ENCODE measurements at regions not wholly inside any gene's neighbourhood (a gene's known extent, or its start where the extent isn't known, plus 50 kb on each side); places are given as distances from the start of the nearest gene placed in this dataset.

- Histone ChIP-seq H3K36me3 (no peaks in the 10 kb centered on the region), H3K27ac (no peak overlapping the region), H3K27me3 (no peaks in the 10 kb centered on the region), H3K9me3 (no peaks in the 10 kb centered on the region), H3K4me3 (no peak overlapping the region), H3K4me1 (no peaks in the 10 kb centered on the region)
- in situ Hi-C loops (cut with MboI; ENCODE audit: low pct_ligation_motif_present in 1 of 4, low pct_unique_long_range_greater_than_20kb in 1 of 4, low sequenced_read_pairs in 3 of 4), result no loop called here
- TF ChIP-seq EP300 (IDR thresholded peaks at IDR 0.05; ENCODE audit: low read depth), result no peak
- WGBS, 2 donors (ENCODE audit: low coverage in 1 of 2), result 40 to 70% methylated on average over 3 to 9 of the region's 9 CpGs
- intact Hi-C loops (cut with DNase I; ENCODE audit: low total_unique reads), result no loop called here
- no peak for DNase-seq
Observed at GRCh38 chr14:61211476-61212255, 69.5 kb downstream of the TMEM30B start.

DNA sequence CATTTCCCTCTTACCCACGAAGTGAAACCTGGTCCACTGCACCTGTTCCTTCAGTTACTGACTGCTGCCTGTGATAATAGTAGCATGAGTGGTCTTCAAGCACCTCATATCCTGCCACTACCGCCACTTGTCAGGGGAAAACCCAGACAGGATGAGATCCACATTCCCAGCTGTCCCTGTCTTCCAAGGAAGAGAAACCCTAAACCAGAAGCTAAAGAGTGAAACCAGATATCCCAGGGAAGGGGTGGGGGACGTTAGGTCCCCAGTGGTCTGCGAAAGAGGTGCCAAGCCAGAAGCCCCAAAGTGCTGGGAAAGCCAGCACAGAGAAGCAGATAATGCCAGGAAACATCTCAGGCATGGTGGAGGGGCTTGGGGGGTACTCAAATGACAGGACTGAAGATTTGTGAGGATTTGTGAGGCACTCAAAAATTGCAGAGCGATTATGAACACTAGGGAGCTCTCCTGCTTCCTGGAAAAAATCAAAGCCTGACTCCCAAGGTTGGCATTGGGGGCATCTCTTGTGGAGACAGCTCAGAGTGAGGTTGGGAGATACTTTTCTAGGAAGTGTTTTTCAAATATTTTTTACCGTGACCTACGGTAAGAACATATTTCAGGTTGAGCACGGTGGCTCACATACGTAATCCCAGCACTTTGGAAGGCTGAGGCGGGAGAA lies 77.9 kb downstream of the TMEM30B start:
- Histone ChIP-seq H3K27me3 (no peaks in the 10 kb centered on the region), H3K27ac (no peak overlapping the region), H3K4me1 (no peaks in the 10 kb centered on the region), H3K4me3 (no peak overlapping the region), H3K36me3 (no peaks in the 10 kb centered on the region), H3K9me3 (no peaks in the 10 kb centered on the region)
- intact Hi-C loops (cut with DNase I; ENCODE audit: low total_unique reads), result no loop called here
- in situ Hi-C loops (cut with MboI; ENCODE audit: low pct_ligation_motif_present in 1 of 4, low pct_unique_long_range_greater_than_20kb in 1 of 4, low sequenced_read_pairs in 3 of 4), result no loop called here
- no peak for TF ChIP-seq CTCF (IDR thresholded peaks at IDR 0.05)
- TF ChIP-seq POLR2AphosphoS5 (IDR thresholded peaks at IDR 0.05), result no peak
- TF ChIP-seq EP300 (IDR thresholded peaks at IDR 0.05; ENCODE audit: low read depth), result no peak
- TF ChIP-seq POLR2A (IDR thresholded peaks at IDR 0.05), result no peak
- no peak for DNase-seq
- WGBS, 2 donors (ENCODE audit: low coverage in 1 of 2), result 62 to 66% methylated on average over 7 to 10 of the region's 10 CpGs

- 40 to 65% methylated on average over 1 to 3 of the region's 3 CpGs for WGBS, 2 donors (ENCODE audit: low coverage in 1 of 2)
Observed at GRCh38 chr14:61202124-61202523, 79.0 kb downstream of the TMEM30B start.

GRCh38 chr14:61201171-61201570 lies 80.0 kb downstream of the TMEM30B start:
- DNase-seq, result no peak
- intact Hi-C loops (cut with DNase I; ENCODE audit: low total_unique reads) (no loop called here), in situ Hi-C loops (cut with MboI; ENCODE audit: low pct_ligation_motif_present in 1 of 4, low pct_unique_long_range_greater_than_20kb in 1 of 4, low sequenced_read_pairs in 3 of 4) (no loop called here)
- no peak overlapping the region for H3K4me3 ChIP-seq
- WGBS, 2 donors (ENCODE audit: low coverage in 1 of 2), result 57 to 60% methylated on average over 3 of the region's 3 CpGs
- no peaks in the 10 kb centered on the region for H3K27me3 ChIP-seq
- no peaks in the 10 kb centered on the region for H3K36me3 ChIP-seq
- H3K27ac ChIP-seq, result no peak overlapping the region
- H3K9me3 ChIP-seq, result no peaks in the 10 kb centered on the region
- TF ChIP-seq CTCF (IDR thresholded peaks at IDR 0.05) (no peak), POLR2A (IDR thresholded peaks at IDR 0.05) (no peak), EP300 (IDR thresholded peaks at IDR 0.05; ENCODE audit: low read depth) (no peak), POLR2AphosphoS5 (IDR thresholded peaks at IDR 0.05) (no peak)
- H3K4me1 ChIP-seq, result no peaks in the 10 kb centered on the region

More at GRCh38 chr14:61202124-61202523, 79.0 kb downstream of the TMEM30B start:
- Histone ChIP-seq H3K36me3 (no peaks in the 10 kb centered on the region), H3K4me3 (no peak overlapping the region), H3K4me1 (no peaks in the 10 kb centered on the region), H3K27ac (no peak overlapping the region), H3K9me3 (no peaks in the 10 kb centered on the region), H3K27me3 (no peaks in the 10 kb centered on the region)
- in situ Hi-C loops (cut with MboI; ENCODE audit: low pct_ligation_motif_present in 1 of 4, low pct_unique_long_range_greater_than_20kb in 1 of 4, low sequenced_read_pairs in 3 of 4), result no loop called here
- TF ChIP-seq POLR2AphosphoS5 (IDR thresholded peaks at IDR 0.05) (no peak), EP300 (IDR thresholded peaks at IDR 0.05; ENCODE audit: low read depth) (no peak), CTCF (IDR thresholded peaks at IDR 0.05) (no peak), POLR2A (IDR thresholded peaks at IDR 0.05) (no peak)
- intact Hi-C loops (cut with DNase I; ENCODE audit: low total_unique reads), result no loop called here
- no peak for DNase-seq
